ENCODE measurements at regions not wholly inside any gene's neighbourhood (a gene's known extent, or its start where the extent isn't known, plus 50 kb on each side); places are given as distances from the start of the nearest gene placed in this dataset.

GRCh38 chr1:106957795-106958194 is 98.7 kb upstream of the PRMT6 start:
- Histone ChIP-seq H3K4me3 (ENCODE audit: low read length) (no peak overlapping the region), H3K9ac (ENCODE audit: low read length) (no peak overlapping the region), H3K79me2 (ENCODE audit: low read length) (no peaks in the 10 kb centered on the region), H3K4me1 (ENCODE audit: low read length) (peaks cover 41% of the 10 kb centered on the region), H2AFZ (ENCODE audit: low read depth, low read length) (no peak overlapping the region), H3K9me3 (ENCODE audit: insufficient read depth, low read length) (no peaks in the 10 kb centered on the region), H4K20me1 (ENCODE audit: insufficient read depth, low read length) (no peaks in the 10 kb centered on the region), H3K4me2 (ENCODE audit: low read length) (no peak overlapping the region), H3K27ac (ENCODE audit: low read length) (no peak overlapping the region), H3K27me3 (ENCODE audit: low read depth, low read length) (no peaks in the 10 kb centered on the region; the same call in 1 of the 2 replicates), H3K36me3 (replicated peaks; ENCODE audit: low read depth, low read length) (no peaks in the 10 kb centered on the region)
- TF ChIP-seq EZH2phosphoT487 (IDR thresholded peaks at IDR 0.05; ENCODE audit: low read depth) = no peak
- 0 out of 2 replicates have a peak, but pooled peaks have one; percentile 20 for TF ChIP-seq CTCF (IDR thresholded peaks at IDR 0.05; ENCODE audit: low read depth, low read length)

- Histone ChIP-seq H3K36me3 (replicated peaks; ENCODE audit: low read depth, low read length) (no peaks in the 10 kb centered on the region), H2AFZ (ENCODE audit: low read depth, low read length) (no peak overlapping the region), H3K9me3 (ENCODE audit: insufficient read depth, low read length) (no peaks in the 10 kb centered on the region), H4K20me1 (ENCODE audit: insufficient read depth, low read length) (no peaks in the 10 kb centered on the region), H3K4me3 (ENCODE audit: low read length) (peak overlapping the region; percentile 50), H3K27me3 (ENCODE audit: low read depth, low read length) (no peaks in the 10 kb centered on the region), H3K79me2 (ENCODE audit: low read length) (no peaks in the 10 kb centered on the region), H3K27ac (ENCODE audit: low read length) (peak overlapping the region; percentile 71), H3K9ac (ENCODE audit: low read length) (peak overlapping the region; percentile 24; the same call in 1 of the 2 replicates), H3K4me1 (ENCODE audit: low read length) (peaks cover 34% of the 10 kb centered on the region), H3K4me2 (ENCODE audit: low read length) (peak overlapping the region; percentile 73)
- TF ChIP-seq EZH2phosphoT487 (IDR thresholded peaks at IDR 0.05; ENCODE audit: low read depth) = no peak
- TF ChIP-seq CTCF (IDR thresholded peaks at IDR 0.05; ENCODE audit: low read depth, low read length) = no peak
Observed at GRCh38 chr1:106960412-106960811, 96.1 kb upstream of the PRMT6 start.

GRCh38 chr1:106961646-106962045 is 94.8 kb upstream of the PRMT6 start:
- Histone ChIP-seq H3K36me3 (replicated peaks; ENCODE audit: low read depth, low read length) (no peaks in the 10 kb centered on the region), H2AFZ (ENCODE audit: low read depth, low read length) (no peak overlapping the region), H3K79me2 (ENCODE audit: low read length) (no peaks in the 10 kb centered on the region), H3K27me3 (ENCODE audit: low read depth, low read length) (no peaks in the 10 kb centered on the region), H3K4me3 (ENCODE audit: low read length) (no peak overlapping the region), H3K9me3 (ENCODE audit: insufficient read depth, low read length) (no peaks in the 10 kb centered on the region), H3K27ac (ENCODE audit: low read length) (no peak overlapping the region), H4K20me1 (ENCODE audit: insufficient read depth, low read length) (no peaks in the 10 kb centered on the region), H3K9ac (ENCODE audit: low read length) (no peak overlapping the region), H3K4me1 (ENCODE audit: low read length) (peaks cover 34% of the 10 kb centered on the region), H3K4me2 (ENCODE audit: low read length) (no peak overlapping the region)
- TF ChIP-seq EZH2phosphoT487 (IDR thresholded peaks at IDR 0.05; ENCODE audit: low read depth) (no peak), CTCF (IDR thresholded peaks at IDR 0.05; ENCODE audit: low read depth, low read length) (no peak)

- TF ChIP-seq EZH2phosphoT487 (IDR thresholded peaks at IDR 0.05; ENCODE audit: low read depth) = no peak
- no peak for TF ChIP-seq CTCF (IDR thresholded peaks at IDR 0.05; ENCODE audit: low read depth, low read length)
- no peak overlapping the region for H3K4me3 ChIP-seq (ENCODE audit: low read length)
- H3K27ac ChIP-seq (ENCODE audit: low read length) = no peak overlapping the region
Observed at GRCh38 chr1:106962591-106962990, 93.9 kb upstream of the PRMT6 start.

More at GRCh38 chr1:106962591-106962990, 93.9 kb upstream of the PRMT6 start:
- Histone ChIP-seq H3K4me1 (ENCODE audit: low read length) (peaks cover 34% of the 10 kb centered on the region), H3K4me2 (ENCODE audit: low read length) (no peak overlapping the region), H3K79me2 (ENCODE audit: low read length) (no peaks in the 10 kb centered on the region), H3K27me3 (ENCODE audit: low read depth, low read length) (no peaks in the 10 kb centered on the region), H3K9me3 (ENCODE audit: insufficient read depth, low read length) (no peaks in the 10 kb centered on the region), H4K20me1 (ENCODE audit: insufficient read depth, low read length) (no peaks in the 10 kb centered on the region), H3K9ac (ENCODE audit: low read length) (no peak overlapping the region), H3K36me3 (replicated peaks; ENCODE audit: low read depth, low read length) (no peaks in the 10 kb centered on the region), H2AFZ (ENCODE audit: low read depth, low read length) (no peak overlapping the region)

All from OCI-LY3 (cell line).